Testis (tissue), 2 donors: ENCODE measurements at regions not wholly inside any gene's neighbourhood (a gene's known extent, or its start where the extent isn't known, plus 50 kb on each side); places are given as distances from the start of the nearest gene placed in this dataset.

Experiments used
- DNase-seq: peaks from one replicate; pipeline ENCODE4 v3.0.0-alpha.2; 2019
- H3K27ac ChIP-seq, 2 donors: fragments of 200-600 bp; sonication (generic); one replicate each; pipeline ENCODE4 v1.5.1; 2019
- H3K27me3 ChIP-seq: fragments of 200-600 bp; sonication (generic); one replicate; pipeline ENCODE4 v1.5.1; 2019
- H3K36me3 ChIP-seq: fragments of 200-600 bp; sonication (generic); one replicate; pipeline ENCODE4 v1.5.1; 2017; ENCODE audit warnings: low read depth; ENCODE audit errors: missing control alignments
- H3K4me1 ChIP-seq: fragments of 200-600 bp; sonication (generic); one replicate; pipeline ENCODE4 v1.5.1; 2019
- H3K4me3 ChIP-seq, 2 donors: fragments of 200-600 bp; sonication (generic); one replicate each; pipeline ENCODE4 v1.5.1; 2017 to 2019
- H3K9me3 ChIP-seq: fragments of 200-600 bp; sonication (generic); one replicate; pipeline ENCODE4 v1.5.1; 2017
- POLR2A ChIP-seq: fragments of 450-650 bp; IDR thresholded peaks from one replicate; pipeline ENCODE4 v1.6.1; 2017; ENCODE audit warnings: antibody characterized with exemption, mild to moderate bottlenecking, moderate library complexity
- WGBS, 2 donors: methylation state at CpG; one replicate each; pipeline ENCODE4 v1.1.5; 2018; 5-methylcytosine and 5-hydroxymethylcytosine counted together
- intact Hi-C: fragments of 100-400 bp; cut with DNase I; formaldehyde crosslinking; loops from one replicate; pipeline ENCODE4 v1.15.1; 2023; ENCODE audit warnings: low total_unique reads
- TF ChIP-seq, protein P1 (sequence below), 3 experiments: fragments of 450-650 bp in 2 of 3; fragments of 200-600 bp in 1 of 3; sonication (generic) in 1 of 3; IDR thresholded peaks; one replicate each; pipeline ENCODE4 v1.5.1; 2016 to 2019; ENCODE audit warnings: antibody characterized with exemption in 3 of 3, mild to moderate bottlenecking in 2 of 3, moderate library complexity in 1 of 3

DNA sequence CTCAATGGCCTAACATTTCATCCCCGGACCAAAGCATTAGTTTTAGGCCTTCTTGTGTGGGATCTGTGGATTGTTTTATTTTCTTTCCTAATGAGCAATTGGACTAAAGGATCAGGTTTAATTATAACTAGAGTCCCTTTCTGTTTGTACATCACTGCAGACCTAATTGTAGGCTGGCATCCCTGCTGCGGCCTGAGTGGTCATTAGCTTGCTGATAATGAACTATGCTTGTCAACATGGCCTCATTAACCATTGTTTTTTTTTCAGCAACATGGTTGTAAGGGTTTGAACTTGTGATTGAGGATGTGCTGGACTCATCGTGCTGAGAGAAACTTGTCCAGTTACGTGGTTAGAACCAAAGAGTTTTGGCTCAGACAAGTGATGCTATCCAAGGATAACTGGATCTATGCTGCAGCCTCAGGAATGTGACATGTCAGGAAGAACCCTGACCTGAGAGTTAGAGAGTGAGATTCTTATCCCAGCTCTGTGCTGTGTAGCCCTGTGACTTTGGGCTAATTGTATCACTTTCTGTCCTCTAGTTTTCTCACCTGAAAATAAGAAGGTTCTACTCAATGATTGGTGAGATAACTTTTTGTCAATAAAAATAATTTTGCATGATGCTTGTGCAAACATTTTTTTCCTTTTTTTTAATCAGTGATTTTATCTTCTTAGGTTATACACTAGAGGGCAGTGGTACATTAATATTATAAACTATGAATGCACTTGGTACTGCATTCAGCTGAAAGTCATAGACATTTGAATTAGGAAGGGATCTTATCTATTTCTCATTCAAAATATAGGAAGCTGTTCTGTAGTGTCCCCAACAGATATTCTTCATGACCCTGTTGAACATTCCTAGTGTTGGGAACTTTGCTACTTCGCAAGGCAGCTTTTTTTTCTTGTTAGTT, 140.9 kb downstream of the RNF144B start:
- H3K4me1 ChIP-seq: no peaks in the 10 kb centered on the region
- intact Hi-C loops: no loop called here
- no peaks in the 10 kb centered on the region for H3K9me3 ChIP-seq
- no peaks in the 10 kb centered on the region for H3K36me3 ChIP-seq
- no peak overlapping the region for H3K27ac ChIP-seq
- TF ChIP-seq POLR2A: no peak
- TF ChIP-seq, protein P1, sequence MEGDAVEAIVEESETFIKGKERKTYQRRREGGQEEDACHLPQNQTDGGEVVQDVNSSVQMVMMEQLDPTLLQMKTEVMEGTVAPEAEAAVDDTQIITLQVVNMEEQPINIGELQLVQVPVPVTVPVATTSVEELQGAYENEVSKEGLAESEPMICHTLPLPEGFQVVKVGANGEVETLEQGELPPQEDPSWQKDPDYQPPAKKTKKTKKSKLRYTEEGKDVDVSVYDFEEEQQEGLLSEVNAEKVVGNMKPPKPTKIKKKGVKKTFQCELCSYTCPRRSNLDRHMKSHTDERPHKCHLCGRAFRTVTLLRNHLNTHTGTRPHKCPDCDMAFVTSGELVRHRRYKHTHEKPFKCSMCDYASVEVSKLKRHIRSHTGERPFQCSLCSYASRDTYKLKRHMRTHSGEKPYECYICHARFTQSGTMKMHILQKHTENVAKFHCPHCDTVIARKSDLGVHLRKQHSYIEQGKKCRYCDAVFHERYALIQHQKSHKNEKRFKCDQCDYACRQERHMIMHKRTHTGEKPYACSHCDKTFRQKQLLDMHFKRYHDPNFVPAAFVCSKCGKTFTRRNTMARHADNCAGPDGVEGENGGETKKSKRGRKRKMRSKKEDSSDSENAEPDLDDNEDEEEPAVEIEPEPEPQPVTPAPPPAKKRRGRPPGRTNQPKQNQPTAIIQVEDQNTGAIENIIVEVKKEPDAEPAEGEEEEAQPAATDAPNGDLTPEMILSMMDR (IDR thresholded peaks at IDR 0.05): no peak
- DNase-seq: no peak
- H3K4me3 ChIP-seq: no peak overlapping the region
- 57 to 67% methylated on average over 5 of the region's 5 CpGs for WGBS, 2 donors
- H3K27me3 ChIP-seq: no peaks in the 10 kb centered on the region

DNA sequence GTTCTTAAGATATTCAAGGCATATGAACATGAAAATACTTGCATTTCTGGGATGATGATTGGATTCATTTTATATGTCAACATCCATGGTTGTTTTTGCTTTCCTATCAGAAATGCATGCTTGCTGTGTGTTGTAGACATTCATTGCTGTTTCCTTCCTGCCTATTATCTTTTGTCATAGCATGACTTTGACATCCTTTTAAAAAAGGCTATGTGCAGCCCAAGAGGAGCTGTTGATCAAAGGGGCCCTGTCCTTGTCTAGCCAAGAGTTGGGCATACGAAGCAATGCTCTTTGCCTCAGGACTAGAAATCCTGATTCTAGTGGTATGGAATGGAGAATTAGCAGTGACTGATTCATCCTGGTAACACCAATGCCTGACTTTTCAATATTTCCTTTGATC, 143.1 kb downstream of the RNF144B start:
- TF ChIP-seq POLR2A: no peak
- TF ChIP-seq, protein P1 (IDR thresholded peaks at IDR 0.05): no peak
- Histone ChIP-seq H3K9me3 (no peaks in the 10 kb centered on the region), H3K27ac (no peak overlapping the region), H3K36me3 (no peaks in the 10 kb centered on the region), H3K27me3 (no peaks in the 10 kb centered on the region), H3K4me1 (no peaks in the 10 kb centered on the region), H3K4me3 (no peak overlapping the region)
- WGBS, 2 donors: 84 to 100% methylated on average over 1 of the region's 1 CpG
- no peak for DNase-seq
- intact Hi-C loops: no loop called here

DNA sequence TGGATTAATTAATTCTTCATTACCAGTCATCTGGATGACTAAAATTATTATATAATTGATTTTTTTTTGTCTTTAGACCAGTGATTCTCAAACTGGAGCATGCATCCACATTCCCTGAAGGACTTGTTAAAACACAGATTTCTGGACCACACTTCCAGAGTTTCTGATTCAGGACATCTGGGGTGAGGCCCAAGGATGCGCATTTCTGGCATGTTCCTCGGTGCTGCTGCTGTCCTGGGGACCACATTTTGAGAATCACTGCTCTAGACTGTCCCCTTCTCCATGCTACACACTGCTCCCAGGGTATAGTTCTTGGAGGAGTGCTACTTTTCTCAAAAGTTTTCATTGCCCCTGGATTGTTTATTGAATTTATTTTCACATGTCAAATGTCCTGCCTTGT, 145.0 kb downstream of the RNF144B start:
- no peaks in the 10 kb centered on the region for H3K27me3 ChIP-seq
- no peak overlapping the region for H3K27ac ChIP-seq
- no peaks in the 10 kb centered on the region for H3K4me1 ChIP-seq
- no peaks in the 10 kb centered on the region for H3K9me3 ChIP-seq
- 91 to 92% methylated on average over 2 of the region's 2 CpGs for WGBS, 2 donors
- H3K36me3 ChIP-seq: no peaks in the 10 kb centered on the region
- DNase-seq: no peak
- no peak for TF ChIP-seq POLR2A
- TF ChIP-seq, protein P1 (IDR thresholded peaks at IDR 0.05): no peak
- no peak overlapping the region for H3K4me3 ChIP-seq
- intact Hi-C loops: no loop called here

DNA sequence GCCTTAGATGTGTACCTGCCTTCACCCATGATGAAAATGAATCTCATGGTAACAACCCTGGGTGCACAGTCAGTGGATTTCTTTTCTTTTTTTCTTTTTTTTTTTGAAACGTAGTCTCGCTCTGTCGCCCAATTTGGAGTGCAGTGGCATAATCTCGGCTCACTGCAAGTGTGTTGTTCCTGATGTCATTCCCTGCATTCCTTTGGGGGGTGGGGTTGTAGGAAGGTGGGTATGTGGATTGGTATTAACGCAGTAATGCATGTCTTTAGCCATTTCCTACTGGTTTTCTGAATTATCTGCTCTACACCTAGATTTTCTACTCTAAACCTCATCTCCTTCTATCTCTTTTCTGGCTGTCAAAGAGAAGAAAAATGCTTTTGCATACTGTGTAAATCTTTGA, 146.6 kb downstream of the RNF144B start:
- Histone ChIP-seq H3K36me3 (no peaks in the 10 kb centered on the region), H3K4me3 (no peak overlapping the region), H3K4me1 (no peaks in the 10 kb centered on the region), H3K9me3 (no peaks in the 10 kb centered on the region), H3K27me3 (no peaks in the 10 kb centered on the region), H3K27ac (no peak overlapping the region)
- no peak for TF ChIP-seq POLR2A
- TF ChIP-seq, protein P1 (IDR thresholded peaks at IDR 0.05): no peak
- intact Hi-C loops: no loop called here
- DNase-seq: no peak
- 74 to 75% methylated on average over 5 of the region's 5 CpGs for WGBS, 2 donors

DNA sequence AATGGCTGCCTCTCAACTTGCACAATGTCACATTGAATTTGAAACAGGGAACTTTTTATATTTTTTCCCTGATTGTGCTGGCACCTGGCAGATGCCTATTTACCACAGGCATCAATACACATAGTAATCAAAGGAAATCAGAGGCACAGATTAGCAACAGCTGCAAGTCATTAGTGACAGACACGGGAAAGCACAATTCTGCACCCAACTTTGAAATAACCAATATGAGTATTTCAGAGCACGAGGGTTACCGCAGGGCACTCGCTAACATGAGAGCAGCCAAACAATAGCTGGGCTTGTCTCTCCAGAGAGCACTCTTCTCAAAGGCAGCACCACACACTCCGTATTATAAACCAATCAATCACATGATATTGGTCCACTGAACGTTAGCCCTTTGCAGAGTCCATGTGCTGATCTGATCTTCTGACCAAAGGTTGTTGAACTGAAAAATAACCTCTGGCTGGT, 149.5 kb downstream of the RNF144B start:
- H3K36me3 ChIP-seq: no peaks in the 10 kb centered on the region
- 73 to 76% methylated on average over 6 of the region's 6 CpGs for WGBS, 2 donors
- no peaks in the 10 kb centered on the region for H3K4me1 ChIP-seq
- no peaks in the 10 kb centered on the region for H3K27me3 ChIP-seq
- DNase-seq: no peak
- H3K27ac ChIP-seq: no peak overlapping the region
- H3K4me3 ChIP-seq: no peak overlapping the region
- H3K9me3 ChIP-seq: no peaks in the 10 kb centered on the region
- intact Hi-C loops: no loop called here
- TF ChIP-seq POLR2A: no peak
- TF ChIP-seq, protein P1 (IDR thresholded peaks at IDR 0.05): no peak
